D341Med (cell line): ENCODE measurements at regions not wholly inside any gene's neighbourhood (a gene's known extent, or its start where the extent isn't known, plus 50 kb on each side); places are given as distances from the start of the nearest gene placed in this dataset.
"Not testable (repeated sequence)": the region's sequence is repeated elsewhere in the genome, so short reads cannot be mapped to it uniquely, and the experiment has no call there.

ENCODE experiments used
- DNase-seq: peaks from one replicate; pipeline ENCODE4 v3.0.0; 2012; ENCODE audit warnings: low spot score

DNA sequence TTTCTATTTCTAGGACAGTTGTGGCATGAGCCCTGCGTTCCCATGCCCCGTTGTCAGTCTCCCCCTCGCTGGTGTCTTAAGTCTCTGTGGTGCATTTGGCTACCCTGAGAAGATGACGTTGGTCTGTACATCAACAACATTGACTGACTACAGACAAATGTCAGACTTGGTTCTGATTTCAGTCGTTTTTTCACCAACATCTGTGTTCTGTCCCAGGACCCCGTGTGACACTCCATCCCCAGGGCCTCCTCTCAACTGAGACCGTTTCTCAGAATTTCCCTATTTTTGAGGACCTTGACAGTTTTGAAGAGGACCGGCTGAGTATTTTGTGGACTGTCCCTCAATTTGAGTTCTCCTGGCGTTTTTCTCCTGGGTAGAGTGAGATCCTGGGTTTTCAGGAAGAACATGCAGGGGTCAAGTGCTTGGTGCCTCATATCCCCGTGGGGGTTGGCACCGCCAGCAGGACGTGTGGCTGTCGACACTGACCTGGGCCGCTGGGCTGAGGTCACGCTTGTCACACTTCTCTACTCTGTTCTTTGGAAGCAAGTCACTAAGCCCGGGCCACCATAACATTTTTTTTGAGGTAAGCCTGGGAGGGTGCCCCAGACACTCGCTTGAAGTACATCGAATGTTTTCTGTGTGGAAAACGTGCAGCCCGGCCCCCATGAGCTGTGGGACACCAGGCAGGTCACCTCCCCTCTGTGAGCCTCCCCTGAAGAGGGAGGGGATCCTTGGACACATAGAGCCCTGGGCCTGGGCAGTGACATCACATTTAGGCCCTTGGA lies 114.4 kb upstream of the ZNF469 start:
- DNase-seq = not testable (repeated sequence)

DNA sequence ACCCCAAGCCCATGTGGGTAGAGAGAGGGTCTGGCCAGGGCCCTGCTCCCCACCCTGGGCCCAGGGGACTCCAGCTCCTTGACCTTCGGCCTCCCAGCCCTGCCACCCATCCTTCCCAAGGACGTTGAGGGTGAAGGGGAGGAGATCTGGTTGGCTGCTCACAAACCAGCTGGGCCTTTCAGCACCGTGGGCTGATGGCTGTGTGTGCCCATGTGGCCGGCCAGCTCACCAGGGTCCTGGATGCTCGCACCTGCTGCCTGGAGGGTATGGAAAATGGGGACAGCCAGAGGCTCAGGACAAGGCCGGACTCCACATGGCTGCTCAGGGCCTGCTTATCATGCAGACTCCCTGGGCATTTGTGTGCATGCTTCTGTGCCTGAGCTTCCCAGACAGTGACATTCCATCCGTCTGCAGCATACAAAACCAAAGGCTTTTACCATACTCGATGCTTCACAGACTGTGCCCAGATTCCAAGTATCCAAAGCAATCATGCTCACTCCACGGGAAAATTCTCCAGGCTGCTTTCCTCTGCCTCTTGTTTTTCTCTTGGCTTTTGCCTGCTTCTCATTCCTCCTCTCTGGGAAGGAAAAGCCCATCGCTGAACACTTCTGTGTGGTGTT lies 112.5 kb upstream of the ZNF469 start:
- not testable (repeated sequence) for DNase-seq

GRCh38 chr16:88271296-88271695 lies 111.5 kb upstream of the ZNF469 start:
- DNase-seq = not testable (repeated sequence)

GRCh38 chr16:88271776-88272175 lies 111.0 kb upstream of the ZNF469 start:
- DNase-seq = not testable (repeated sequence)

- DNase-seq = not testable (repeated sequence)
Measured at GRCh38 chr16:88272437-88272836, 110.3 kb upstream of the ZNF469 start.

GRCh38 chr16:88274126-88274750 lies 108.5 kb upstream of the ZNF469 start:
- not testable (repeated sequence) for DNase-seq

GRCh38 chr16:88274847-88275246 lies 107.9 kb upstream of the ZNF469 start:
- DNase-seq = no peak

DNA sequence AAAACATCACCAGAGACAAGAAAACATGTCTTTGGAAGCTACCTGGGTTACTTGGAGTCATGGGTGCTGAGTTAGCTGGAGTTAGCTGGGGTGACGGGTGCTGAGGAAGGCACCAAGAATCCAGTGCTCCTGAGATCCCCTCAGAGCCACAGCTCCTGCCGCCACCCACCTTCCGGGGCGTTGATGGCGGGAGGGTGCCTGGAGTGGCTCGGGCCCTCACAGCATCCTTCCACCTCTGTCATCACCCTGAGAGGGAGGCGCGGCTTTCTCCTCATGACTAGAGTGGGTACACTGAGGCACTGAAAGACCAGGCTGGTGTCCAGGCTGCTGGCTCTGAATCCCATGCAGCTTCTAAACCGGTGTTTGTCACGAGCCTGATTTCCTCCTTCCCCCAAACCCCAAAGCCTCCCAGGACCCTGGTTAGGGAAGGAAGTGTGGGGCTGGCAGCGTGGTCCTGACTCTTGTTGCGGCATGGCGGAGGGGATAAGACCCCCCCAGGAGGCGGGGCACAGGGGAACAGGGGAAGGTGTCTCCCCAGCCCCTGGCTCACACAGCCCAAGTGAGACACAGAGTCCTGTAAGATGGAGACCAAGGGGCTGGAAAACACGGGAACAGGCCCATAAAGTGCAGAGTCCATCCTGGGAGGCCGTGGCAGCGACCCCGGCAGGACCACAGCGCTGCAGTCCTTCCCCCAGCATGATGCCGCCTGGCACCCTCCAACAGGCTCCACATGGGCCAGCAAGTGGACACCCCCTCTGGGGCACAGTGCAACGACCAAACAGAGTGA lies 107.2 kb upstream of the ZNF469 start:
- DNase-seq = not testable (repeated sequence)

- not testable (repeated sequence) for DNase-seq
Measured at GRCh38 chr16:88276123-88276588, 106.6 kb upstream of the ZNF469 start.

- no peak for DNase-seq
Measured at GRCh38 chr16:88276591-88276990, 106.2 kb upstream of the ZNF469 start.

DNA sequence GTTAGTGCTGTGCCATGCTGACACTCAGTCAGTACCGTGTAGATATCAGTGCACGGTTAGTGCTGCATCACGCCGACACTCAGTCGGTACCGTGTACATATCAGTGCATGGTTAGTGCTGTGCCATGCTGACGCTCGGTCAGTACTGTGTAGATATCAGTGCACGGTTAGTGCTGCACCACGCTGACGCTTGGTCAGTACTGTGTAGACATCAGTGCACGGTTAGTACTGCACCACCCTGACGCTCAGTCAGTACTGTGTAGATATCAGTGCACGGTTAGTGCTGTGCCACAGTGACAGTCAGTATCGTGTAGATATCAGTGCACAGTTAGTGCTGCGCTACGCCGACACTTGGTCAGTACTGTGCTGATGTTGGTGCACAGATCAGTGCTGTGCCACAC lies 102.8 kb upstream of the ZNF469 start:
- DNase-seq = no peak

DNA sequence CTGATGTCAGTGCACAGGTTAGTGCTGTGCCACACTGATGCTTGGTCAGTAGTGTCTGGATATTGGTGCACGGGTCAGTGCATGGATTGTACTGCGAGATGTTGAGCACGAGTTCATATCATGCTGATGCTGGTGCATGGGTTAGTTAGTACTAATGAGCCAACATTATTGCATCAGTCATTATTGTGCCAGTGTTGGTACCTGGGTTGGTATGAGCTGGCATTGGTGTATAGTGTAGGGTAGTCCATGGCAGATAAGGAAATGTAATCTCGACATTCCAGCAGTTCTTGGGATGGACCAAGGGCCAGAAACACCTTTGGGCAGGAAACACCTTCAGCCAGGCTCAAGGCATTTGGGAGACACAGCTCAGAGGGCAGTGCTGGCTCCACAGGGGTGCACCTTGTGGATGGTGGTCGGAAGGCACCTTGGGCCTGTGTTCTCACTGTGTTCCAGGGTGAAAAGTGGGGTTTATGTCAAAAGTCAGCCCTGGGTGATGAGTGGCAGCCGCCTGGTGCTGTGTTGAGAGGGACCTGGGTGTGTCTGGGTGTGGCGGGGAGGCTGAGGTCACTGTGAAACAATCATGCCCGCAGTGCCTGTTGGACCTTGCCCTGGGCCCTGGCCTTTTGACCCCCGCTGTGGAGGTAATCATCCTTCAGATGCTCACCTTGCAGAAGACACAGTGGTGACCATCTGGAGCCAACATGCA lies 100.7 kb upstream of the ZNF469 start:
- DNase-seq = no peak

GRCh38 chr16:88282564-88283395 lies 100.0 kb upstream of the ZNF469 start:
- peak; percentile 77 for DNase-seq

DNA sequence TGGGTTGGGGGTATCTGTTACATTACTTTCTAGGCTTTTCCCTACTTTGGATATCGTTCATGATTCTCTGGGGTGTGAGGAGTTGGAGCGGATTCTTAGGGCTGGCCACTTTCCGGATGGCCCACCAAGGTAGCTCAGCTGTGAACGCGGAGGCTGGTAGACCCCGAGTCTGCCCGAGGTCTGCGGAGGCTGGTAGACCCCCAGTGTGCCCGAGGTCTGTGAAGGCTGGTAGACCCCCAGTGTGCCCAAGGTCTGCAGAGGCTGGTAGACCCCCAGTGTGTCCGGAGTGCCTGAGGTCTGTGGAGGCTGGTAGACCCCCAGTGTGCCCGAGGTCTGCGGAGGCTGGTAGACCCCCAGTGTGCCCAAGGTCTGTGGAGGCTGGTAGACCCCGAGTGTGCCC lies 99.2 kb upstream of the ZNF469 start:
- DNase-seq = no peak

- no peak for DNase-seq
Measured at GRCh38 chr16:88284101-88284500, 98.7 kb upstream of the ZNF469 start.

GRCh38 chr16:88284626-88285513 lies 97.9 kb upstream of the ZNF469 start:
- DNase-seq = no peak

- DNase-seq = no peak
Measured at GRCh38 chr16:88285514-88285822, 97.3 kb upstream of the ZNF469 start.

- DNase-seq = no peak
Measured at GRCh38 chr16:88286301-88286923, 96.3 kb upstream of the ZNF469 start.

GRCh38 chr16:88287219-88287618 lies 95.5 kb upstream of the ZNF469 start:
- DNase-seq = no peak
